Stimulated activated naive CD4-positive, alpha-beta T cell (primary cell): ENCODE measurements at regions not wholly inside any gene's neighbourhood (a gene's known extent, or its start where the extent isn't known, plus 50 kb on each side); places are given as distances from the start of the nearest gene placed in this dataset.

Experiments
- DNase-seq, 6 experiments: peaks; one replicate each; lab custom pipeline; 2025; lab: John Stamatoyannopoulos, UW

- no peak for DNase-seq
Observed at GRCh38 chr2:121019071-121019470, 265.9 kb downstream of the TFCP2L1 start.

- DNase-seq, result no peak
Observed at GRCh38 chr2:121019756-121020155, 265.2 kb downstream of the TFCP2L1 start.

- DNase-seq, result no peak
Observed at GRCh38 chr2:121021685-121022084, 263.3 kb downstream of the TFCP2L1 start.

GRCh38 chr2:121028577-121028976 lies 256.4 kb downstream of the TFCP2L1 start:
- DNase-seq, result no peak

- DNase-seq, result no peak
Observed at GRCh38 chr2:121030523-121030922, 254.5 kb downstream of the TFCP2L1 start.

- no peak for DNase-seq
Observed at GRCh38 chr2:121031568-121032340, 253.2 kb downstream of the TFCP2L1 start.

DNA sequence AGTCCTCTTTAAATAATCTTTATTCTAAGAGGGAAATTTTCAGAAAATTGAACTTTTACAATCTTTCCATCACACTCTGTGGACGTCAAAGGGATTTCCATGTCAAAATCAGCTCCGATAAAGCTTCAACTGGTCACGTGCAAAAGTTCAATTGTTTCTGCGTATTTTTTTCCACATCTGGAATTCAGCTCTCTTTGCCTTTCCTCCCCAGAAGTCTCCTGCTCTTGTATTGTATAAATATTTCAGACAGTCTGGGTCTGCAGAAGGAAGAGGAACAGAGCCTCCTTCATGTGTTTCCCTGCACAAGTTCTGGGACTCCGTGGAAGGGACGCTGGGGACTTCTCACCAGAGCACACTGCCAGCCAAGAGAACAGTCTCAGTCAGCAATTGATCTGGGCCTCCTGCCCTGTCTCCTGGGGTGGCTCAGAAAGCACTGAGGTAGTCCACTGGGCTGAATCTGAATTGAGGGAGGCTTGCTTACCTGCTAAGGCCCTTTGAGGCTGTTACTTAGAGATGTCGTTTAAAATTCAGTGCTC lies 251.5 kb downstream of the TFCP2L1 start:
- DNase-seq, result no peak

GRCh38 chr2:121034551-121034950 lies 250.5 kb downstream of the TFCP2L1 start:
- no peak for DNase-seq

GRCh38 chr2:121036226-121036692 lies 248.7 kb downstream of the TFCP2L1 start:
- DNase-seq, result no peak

DNA sequence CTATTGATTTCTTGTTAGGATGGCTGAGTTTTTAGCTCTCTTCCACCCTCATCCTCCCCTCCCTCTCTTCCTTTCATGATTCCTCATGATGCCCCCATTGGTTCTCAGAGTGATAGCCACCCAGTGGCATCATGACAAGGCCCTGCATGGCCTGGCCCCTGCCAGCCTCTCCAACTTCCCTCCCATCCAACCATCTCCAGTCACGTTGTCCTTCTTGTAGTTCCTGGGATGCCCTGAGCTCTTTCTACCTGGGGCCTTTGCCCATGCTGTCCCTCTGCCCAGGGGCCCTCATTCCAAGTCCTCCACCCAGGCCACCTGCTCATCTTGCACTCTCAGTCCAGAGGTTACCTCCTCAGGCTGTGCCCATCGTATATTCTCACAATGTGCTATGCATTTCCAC lies 247.5 kb downstream of the TFCP2L1 start:
- no peak for DNase-seq

DNA sequence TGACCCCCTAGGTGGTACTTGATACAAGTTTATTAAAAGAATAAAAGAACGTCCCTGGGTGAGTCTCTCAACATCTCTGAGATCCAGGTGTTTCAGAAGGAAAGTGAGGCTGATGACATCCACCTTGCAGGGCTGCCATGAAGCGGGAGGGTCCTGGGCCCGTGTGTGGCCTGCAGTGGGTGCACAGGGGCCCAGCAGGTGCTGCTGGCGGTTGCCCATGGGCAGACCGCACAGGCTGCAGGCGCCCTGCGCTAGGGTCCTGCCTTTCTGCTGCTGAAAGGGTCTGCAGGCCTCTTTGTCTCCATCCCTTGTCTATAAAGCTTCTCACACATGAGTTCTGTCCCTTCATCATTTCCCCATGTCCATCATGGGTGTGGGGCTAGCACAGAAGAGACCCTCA lies 247.0 kb downstream of the TFCP2L1 start:
- no peak for DNase-seq

DNA sequence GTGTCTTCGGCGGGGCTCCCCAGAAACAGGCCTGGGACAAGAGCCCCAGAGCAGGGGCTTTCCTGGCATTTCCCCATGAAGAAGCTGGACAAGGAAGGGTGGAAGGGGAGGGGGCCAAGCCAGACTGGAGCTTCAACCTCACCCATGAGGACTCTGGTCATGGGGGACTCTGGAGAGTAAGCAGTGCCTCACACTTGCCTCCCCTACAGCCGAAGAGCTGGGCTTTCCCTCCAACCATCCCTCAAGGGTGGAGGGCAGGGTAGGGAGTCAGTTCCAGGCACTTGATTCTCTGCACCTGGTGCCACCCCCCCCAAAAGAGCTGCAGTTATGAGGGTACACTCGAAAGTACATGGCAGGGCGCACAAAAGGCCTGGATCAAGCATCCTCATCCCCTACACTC lies 246.6 kb downstream of the TFCP2L1 start:
- DNase-seq, result no peak

GRCh38 chr2:121038891-121039616 lies 245.9 kb downstream of the TFCP2L1 start:
- DNase-seq, result no peak

DNA sequence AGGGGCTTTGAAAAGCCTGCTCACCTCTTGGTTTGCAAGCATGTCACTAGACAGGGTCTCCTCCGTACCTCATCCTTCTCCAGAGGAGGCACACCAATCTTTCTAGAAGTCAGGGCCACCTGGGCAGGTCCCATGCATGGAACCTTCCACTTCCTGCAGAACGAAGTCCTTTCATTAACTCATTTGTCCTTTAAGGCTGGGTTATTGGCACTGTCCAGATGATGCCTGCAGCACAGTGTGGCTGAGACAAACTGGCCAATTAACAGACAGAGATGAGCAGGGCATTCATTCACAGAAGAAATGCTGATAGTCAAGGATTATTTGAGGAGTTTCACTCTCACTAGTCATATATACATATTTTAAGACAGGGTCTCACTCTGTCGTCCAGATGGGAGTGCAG lies 245.3 kb downstream of the TFCP2L1 start:
- no peak for DNase-seq

DNA sequence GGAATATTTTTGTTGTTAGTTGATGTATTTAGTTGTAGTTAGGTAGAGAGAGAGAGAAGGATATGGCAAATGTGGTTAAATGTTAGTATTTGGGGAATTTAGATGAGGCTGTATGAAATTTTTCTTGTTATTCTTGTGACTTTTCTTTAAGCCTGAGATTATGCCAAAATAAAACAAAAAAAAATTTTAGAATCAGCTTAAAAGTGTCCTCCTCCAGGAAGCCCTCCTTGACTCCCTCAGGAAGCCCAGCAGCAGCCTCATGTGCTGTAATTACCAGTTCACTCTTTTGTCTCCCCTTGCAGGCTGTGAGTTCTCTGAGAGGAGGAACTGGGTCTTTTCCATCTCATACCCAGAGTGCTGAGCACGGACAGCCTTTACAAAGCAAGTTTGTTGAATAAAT lies 243.5 kb downstream of the TFCP2L1 start:
- no peak for DNase-seq

GRCh38 chr2:121043061-121043826 lies 241.8 kb downstream of the TFCP2L1 start:
- no peak for DNase-seq

DNA sequence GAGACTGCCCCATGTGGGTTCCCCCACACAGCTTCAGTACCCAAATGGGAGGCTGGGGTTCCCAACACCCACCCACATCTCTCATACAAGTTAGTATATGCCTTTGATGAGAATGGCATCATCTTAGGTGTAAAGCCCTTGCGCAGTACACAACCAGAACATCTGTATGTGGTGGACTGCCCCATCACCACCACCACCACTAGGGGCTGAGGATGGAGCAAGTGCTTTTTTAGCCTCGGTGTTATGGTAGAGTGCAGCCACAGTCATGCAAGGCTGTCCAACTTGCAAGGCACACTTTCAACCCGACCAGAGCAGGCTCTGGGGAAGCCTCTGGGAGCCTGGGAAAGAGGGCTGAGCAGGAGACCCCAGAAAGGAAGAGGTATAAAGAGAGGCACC lies 241.2 kb downstream of the TFCP2L1 start:
- DNase-seq, result no peak

- DNase-seq, result no peak
Observed at GRCh38 chr2:121044412-121044811, 240.6 kb downstream of the TFCP2L1 start.

DNA sequence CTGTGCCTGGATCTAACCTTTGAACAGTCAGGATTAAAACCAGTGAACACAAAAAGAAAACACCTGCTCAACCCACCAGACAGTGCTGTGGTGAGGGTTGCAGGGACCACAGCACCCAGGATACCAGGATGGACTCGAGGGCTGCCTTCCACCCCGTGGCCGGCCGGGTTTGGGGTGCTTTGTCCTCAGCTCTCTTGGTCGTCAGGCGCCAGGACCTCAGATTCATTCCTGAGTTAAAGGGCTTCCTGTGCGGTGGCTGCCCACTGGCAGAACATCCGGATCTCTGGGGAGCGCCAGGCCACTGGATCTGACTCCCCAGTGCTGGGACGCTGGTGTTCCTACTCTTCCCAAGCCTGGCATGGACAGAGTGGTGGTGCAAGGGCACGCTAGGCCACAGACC lies 239.8 kb downstream of the TFCP2L1 start:
- DNase-seq, result no peak

GRCh38 chr2:121046335-121046734 lies 238.7 kb downstream of the TFCP2L1 start:
- no peak for DNase-seq

GRCh38 chr2:121047383-121047782 lies 237.6 kb downstream of the TFCP2L1 start:
- DNase-seq, result no peak

- no peak for DNase-seq
Observed at GRCh38 chr2:121049131-121049530, 235.9 kb downstream of the TFCP2L1 start.
